AG08395 (cell line): ENCODE measurements at regions not wholly inside any gene's neighbourhood (a gene's known extent, or its start where the extent isn't known, plus 50 kb on each side); places are given as distances from the start of the nearest gene placed in this dataset.
"Not testable (repeated sequence)": the region's sequence is repeated elsewhere in the genome, so short reads cannot be mapped to it uniquely, and the experiment has no call there.

Experiments
- DNase-seq: peaks from one replicate; pipeline ENCODE4 v3.0.0; 2012; ENCODE audit warnings: mixed read lengths, low spot score

- DNase-seq, result no peak
Observed at GRCh38 chr2:129010262-129010661, 691.6 kb upstream of the HS6ST1 start.

- no peak for DNase-seq
Observed at GRCh38 chr2:129011466-129012061, 692.9 kb upstream of the HS6ST1 start.

DNA sequence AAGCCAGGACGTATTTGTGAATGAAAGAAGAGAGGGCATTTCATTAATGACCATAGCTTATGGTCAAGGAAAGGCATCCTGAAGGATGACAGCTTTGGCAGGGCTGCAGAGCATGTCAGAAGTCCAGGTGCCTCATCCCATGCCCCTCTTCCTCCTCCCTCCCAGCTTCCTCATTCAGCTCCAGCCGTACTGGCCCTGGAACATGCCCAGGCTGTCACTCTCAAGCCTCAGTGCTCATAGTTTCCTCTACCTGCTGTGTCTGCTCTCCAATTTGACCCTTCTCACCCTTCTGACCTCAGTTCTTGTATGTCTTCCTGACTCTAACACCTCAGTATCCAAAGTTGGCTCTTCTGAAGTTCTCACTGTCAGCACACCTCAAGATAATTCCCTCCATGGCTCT is 695.8 kb upstream of the HS6ST1 start:
- DNase-seq, result no peak

DNA sequence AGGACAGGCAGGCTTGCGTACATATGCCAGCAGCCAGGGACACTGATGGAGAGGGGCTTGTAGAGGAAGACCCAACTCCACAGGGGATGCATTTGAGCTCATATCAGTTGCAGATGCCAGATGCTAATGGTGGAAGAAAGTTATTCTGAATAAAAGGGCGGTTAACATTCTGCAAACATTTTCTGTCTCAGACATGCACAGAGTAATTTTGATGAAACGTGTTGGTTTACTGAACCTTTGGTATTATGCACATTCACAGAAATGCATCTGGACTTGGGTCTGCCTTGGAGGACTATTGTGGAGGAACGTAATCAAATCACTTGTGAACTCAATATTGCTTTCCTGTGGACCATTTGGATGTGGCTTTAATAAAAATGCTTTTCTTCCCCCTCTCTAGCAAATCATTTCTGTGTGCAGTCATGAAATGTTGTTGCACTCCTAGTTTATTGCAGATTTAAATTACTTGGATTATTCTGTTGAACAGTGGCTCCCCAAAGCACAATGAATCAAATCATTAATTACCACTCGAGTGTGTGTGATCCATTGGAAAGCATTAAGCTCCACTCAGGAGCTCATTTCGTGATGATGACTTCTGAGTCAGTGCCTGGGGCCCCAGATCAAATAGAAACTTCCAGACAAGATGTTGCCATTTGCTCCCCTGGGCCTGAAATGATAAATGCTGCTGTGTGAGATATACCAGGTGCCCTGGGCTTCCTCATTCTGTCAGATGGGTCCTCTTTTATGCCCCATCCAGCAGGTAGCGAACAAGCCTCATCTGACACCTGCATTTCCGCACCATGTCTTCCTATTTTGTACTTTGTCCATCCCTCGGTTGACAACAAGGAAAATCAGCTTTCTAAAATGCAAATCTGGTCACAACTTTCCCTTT is 697.0 kb upstream of the HS6ST1 start:
- no peak for DNase-seq

- no peak for DNase-seq
Observed at GRCh38 chr2:129016972-129017371, 698.3 kb upstream of the HS6ST1 start.

- DNase-seq, result no peak
Observed at GRCh38 chr2:129024796-129025195, 706.1 kb upstream of the HS6ST1 start.

- DNase-seq, result no peak
Observed at GRCh38 chr2:129035992-129036391, 717.3 kb upstream of the HS6ST1 start.

DNA sequence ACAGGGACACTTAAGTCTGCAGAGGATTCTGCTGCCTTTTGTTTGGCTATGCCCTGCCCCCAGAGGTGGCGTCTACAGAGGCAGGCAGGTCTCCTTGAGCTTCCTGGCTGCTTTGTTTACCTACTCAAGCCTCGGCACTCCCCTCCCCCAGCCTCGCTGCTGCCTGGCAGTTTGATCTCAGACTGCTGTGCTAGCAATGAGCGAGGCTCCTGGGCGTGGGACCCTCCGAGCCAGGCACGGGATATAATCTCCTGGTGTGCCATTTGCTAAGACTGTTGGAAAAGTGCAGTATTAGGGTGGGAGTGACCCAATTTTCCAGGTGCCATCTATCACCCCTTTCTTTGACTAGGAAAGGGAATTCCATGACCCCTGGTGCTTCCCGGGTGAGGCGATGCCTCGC is 725.0 kb upstream of the HS6ST1 start:
- not testable (repeated sequence) for DNase-seq

GRCh38 chr2:129046475-129046874 is 727.8 kb upstream of the HS6ST1 start:
- DNase-seq, result not testable (repeated sequence)

DNA sequence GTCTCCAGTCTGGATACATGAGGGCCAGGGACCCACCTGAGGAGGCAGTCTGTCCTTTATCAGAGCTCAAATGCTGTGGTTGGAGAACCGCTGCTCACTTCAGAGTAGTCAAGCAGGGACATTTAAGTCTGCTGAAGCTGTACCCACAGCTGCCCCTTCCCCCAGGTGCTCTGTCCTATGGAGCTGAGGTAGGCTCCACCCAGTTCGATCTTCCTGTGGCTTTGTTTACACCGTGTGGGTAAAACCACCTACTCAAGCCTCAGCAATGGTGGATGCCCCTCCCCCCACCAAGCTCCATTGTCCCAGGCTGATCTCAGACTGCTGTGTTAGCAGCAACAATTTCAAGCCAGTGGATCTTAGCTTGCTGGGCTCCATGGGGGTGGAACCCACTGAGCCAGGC is 731.4 kb upstream of the HS6ST1 start:
- DNase-seq, result no peak

DNA sequence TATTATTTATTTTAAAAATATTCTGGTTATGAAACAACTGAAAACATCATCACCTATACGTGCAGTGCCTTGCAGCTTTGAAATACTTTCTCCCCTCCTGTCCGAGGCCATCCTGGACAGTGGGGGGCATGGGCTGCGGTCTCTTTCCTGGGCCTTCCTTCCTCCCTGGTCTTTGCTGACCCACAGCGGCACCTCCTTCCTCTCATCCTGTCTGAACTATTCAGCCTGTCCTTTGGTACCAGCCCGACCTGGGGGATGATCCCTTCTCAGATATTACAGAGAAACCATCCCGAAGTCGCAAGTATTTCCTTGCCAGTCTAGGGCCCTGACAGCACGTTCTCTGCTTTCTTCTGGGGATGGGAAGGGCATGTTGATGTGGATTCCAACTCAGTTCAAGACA is 736.6 kb upstream of the HS6ST1 start:
- DNase-seq, result no peak

- DNase-seq, result no peak
Observed at GRCh38 chr2:129055824-129056223, 737.2 kb upstream of the HS6ST1 start.

GRCh38 chr2:129056309-129056958 is 737.8 kb upstream of the HS6ST1 start:
- DNase-seq, result no peak

GRCh38 chr2:129056959-129057317 is 738.3 kb upstream of the HS6ST1 start:
- no peak for DNase-seq

- DNase-seq, result no peak
Observed at GRCh38 chr2:129058981-129059380, 740.3 kb upstream of the HS6ST1 start.

- no peak for DNase-seq
Observed at GRCh38 chr2:129059476-129059875, 740.8 kb upstream of the HS6ST1 start.

DNA sequence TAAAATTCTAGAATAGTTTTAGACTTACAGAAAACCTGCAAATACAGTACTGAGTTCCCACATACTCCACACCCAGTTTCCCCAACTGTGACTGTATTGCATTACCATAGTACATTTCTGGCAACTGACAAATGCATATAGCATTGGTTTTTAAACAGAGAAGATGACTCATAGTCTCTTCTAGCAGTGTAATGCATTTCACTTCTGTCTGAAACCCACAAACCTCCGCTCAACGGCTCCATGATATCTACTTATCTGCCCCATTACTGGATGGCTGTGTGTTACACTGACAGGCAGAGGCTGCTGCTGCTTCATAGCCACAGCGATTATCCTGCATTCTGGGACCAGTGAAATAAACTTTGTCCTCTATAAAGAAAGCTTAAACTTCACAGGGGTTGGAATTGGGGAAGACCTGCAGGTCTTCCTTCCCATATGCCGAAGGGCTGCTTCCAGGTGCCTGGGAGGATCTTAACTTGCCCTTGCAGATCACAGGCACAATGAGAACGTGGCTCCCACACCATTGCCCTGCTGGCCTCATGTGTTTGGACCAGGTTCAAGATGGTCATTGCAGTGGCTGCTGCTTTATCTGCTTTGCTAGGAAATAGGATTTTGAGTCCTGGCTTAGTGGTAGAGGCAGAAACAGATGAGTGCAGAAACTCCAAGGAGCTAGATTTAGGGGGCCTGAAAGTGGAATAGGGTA is 742.6 kb upstream of the HS6ST1 start:
- no peak for DNase-seq

GRCh38 chr2:129061769-129062121 is 743.1 kb upstream of the HS6ST1 start:
- DNase-seq, result no peak

- no peak for DNase-seq
Observed at GRCh38 chr2:129062146-129062912, 743.7 kb upstream of the HS6ST1 start.

GRCh38 chr2:129067070-129067469 is 748.4 kb upstream of the HS6ST1 start:
- no peak for DNase-seq

GRCh38 chr2:129067953-129068352 is 749.3 kb upstream of the HS6ST1 start:
- DNase-seq, result no peak

DNA sequence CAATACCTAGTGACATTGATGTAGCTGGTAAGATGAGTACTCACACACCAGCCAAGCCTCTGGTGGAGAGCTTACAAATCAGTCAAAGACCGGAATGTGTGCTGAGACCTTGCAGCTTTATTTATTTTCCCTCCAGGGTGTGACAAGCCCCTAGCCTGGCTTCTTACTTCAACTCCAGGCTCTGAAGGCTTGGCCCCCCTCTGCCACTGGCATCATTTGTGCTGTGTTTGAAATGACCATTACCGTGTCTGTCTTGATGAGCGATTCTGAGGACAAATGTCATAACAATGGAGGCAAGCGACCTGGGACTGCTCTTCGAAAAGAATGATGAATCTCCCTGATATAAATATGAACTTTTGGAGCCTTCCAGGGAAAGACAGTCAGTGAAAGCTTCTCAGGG is 749.9 kb upstream of the HS6ST1 start:
- DNase-seq, result no peak
